ENCODE measurements at regions not wholly inside any gene's neighbourhood (a gene's known extent, or its start where the extent isn't known, plus 50 kb on each side); places are given as distances from the start of the nearest gene placed in this dataset.
A peak's percentile ranks its signal among the peaks of the same experiment; 100 is the strongest.

- TF ChIP-seq, protein P1, sequence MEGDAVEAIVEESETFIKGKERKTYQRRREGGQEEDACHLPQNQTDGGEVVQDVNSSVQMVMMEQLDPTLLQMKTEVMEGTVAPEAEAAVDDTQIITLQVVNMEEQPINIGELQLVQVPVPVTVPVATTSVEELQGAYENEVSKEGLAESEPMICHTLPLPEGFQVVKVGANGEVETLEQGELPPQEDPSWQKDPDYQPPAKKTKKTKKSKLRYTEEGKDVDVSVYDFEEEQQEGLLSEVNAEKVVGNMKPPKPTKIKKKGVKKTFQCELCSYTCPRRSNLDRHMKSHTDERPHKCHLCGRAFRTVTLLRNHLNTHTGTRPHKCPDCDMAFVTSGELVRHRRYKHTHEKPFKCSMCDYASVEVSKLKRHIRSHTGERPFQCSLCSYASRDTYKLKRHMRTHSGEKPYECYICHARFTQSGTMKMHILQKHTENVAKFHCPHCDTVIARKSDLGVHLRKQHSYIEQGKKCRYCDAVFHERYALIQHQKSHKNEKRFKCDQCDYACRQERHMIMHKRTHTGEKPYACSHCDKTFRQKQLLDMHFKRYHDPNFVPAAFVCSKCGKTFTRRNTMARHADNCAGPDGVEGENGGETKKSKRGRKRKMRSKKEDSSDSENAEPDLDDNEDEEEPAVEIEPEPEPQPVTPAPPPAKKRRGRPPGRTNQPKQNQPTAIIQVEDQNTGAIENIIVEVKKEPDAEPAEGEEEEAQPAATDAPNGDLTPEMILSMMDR (IDR thresholded peaks at IDR 0.05): no peak
- no peak overlapping the region for H3K27ac ChIP-seq
- no peak overlapping the region for H3K4me3 ChIP-seq
- DNase-seq (ENCODE audit: low spot score): peak; percentile 26
Measured at GRCh38 chr2:19839438-19839837, 62.3 kb downstream of the TTC32 start.

GRCh38 chr2:19838616-19839015, 63.2 kb downstream of the TTC32 start:
- no peak for DNase-seq (ENCODE audit: low spot score)
- H3K27ac ChIP-seq: no peak overlapping the region
- TF ChIP-seq, protein P1 (IDR thresholded peaks at IDR 0.05): no peak
- H3K4me3 ChIP-seq: no peak overlapping the region

DNA sequence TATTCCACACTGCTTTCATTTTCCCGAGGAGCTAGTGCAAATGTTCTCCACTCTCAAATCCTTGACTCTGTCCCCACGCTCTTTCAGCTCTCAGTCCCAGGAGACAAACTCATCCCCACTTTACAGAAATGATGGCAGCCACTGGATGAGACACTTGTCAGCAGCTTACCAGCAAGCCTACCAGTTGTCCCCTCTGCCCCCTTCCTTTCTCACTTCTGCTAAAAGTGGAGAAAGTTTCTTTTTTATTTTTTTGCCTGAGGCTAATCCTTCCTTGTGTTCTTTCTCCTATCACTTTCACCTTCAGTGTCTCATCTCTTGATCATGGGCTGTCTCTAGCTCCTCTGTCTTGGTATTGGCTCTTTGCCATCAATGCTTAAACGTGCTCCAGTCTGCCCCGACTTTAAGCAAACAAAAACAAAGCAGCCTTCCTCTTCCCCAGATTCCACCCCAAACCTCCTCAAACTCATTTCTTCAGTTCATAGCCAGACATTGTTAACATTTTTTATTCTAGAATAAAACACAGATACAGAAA, 64.5 kb downstream of the TTC32 start:
- DNase-seq (ENCODE audit: low spot score): peak; percentile 43
- no peak overlapping the region for H3K4me3 ChIP-seq
- TF ChIP-seq, protein P1 (IDR thresholded peaks at IDR 0.05): no peak
- H3K27ac ChIP-seq: peak overlapping the region in 1 of 2 donors; percentile 15

GRCh38 chr2:19835781-19836281, 66.0 kb downstream of the TTC32 start:
- TF ChIP-seq, protein P1 (IDR thresholded peaks at IDR 0.05): no peak
- H3K27ac ChIP-seq: peak overlapping the region; percentile 10 to 81
- no peak overlapping the region for H3K4me3 ChIP-seq
- DNase-seq (ENCODE audit: low spot score): peak; percentile 69

DNA sequence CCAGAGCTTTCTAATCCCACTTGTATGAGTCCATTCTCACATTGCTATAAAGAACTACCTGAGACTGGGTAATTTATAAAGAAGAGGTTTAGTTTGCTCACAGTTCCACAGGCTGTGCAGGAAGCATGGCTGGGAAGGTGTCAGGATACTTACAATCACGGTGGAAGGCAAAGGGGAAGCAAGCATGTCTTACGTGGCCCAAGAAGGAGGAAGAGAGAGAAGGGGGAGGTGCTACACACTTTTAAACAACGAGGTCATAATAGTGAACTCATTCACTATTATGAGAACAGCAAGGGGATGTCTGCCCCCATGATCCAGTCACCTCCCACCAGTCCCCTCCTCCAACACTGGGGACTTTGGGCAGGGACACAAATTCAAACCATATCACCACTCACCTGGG, 67.8 kb downstream of the TTC32 start:
- peak; percentile 8 for DNase-seq (ENCODE audit: low spot score)
- H3K27ac ChIP-seq: no peak overlapping the region
- H3K4me3 ChIP-seq: no peak overlapping the region
- TF ChIP-seq, protein P1 (IDR thresholded peaks at IDR 0.05): no peak

DNA sequence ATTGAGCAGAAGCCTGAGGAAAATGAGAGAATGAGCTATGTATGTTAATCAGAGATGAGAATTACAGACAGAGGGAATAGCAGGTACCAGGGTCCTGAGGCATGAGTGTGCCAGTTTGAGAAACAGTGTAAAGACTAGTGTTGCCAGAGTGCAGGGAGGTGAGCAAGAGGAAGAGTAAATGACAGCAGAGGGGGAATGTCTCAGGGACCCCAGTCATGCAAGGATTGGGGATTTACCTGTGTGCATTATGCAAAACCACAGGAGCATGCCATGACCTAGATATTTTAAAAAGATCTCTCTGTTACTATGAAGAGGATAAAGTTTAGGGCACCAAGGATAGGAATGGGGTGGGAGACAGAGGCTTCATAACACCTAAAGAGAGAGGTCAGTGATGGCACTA, 72.1 kb downstream of the TTC32 start:
- no peak for DNase-seq (ENCODE audit: low spot score)
- TF ChIP-seq, protein P1 (IDR thresholded peaks at IDR 0.05): no peak
- H3K27ac ChIP-seq: no peak overlapping the region
- H3K4me3 ChIP-seq: no peak overlapping the region

GRCh38 chr2:19826874-19827273, 74.9 kb downstream of the TTC32 start:
- DNase-seq (ENCODE audit: low spot score): no peak
- no peak overlapping the region for H3K4me3 ChIP-seq
- TF ChIP-seq, protein P1 (IDR thresholded peaks at IDR 0.05): no peak
- no peak overlapping the region for H3K27ac ChIP-seq
